ENCODE measurements at regions not wholly inside any gene's neighbourhood (a gene's known extent, or its start where the extent isn't known, plus 50 kb on each side); places are given as distances from the start of the nearest gene placed in this dataset.

- TF ChIP-seq, protein P1, sequence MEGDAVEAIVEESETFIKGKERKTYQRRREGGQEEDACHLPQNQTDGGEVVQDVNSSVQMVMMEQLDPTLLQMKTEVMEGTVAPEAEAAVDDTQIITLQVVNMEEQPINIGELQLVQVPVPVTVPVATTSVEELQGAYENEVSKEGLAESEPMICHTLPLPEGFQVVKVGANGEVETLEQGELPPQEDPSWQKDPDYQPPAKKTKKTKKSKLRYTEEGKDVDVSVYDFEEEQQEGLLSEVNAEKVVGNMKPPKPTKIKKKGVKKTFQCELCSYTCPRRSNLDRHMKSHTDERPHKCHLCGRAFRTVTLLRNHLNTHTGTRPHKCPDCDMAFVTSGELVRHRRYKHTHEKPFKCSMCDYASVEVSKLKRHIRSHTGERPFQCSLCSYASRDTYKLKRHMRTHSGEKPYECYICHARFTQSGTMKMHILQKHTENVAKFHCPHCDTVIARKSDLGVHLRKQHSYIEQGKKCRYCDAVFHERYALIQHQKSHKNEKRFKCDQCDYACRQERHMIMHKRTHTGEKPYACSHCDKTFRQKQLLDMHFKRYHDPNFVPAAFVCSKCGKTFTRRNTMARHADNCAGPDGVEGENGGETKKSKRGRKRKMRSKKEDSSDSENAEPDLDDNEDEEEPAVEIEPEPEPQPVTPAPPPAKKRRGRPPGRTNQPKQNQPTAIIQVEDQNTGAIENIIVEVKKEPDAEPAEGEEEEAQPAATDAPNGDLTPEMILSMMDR (IDR thresholded peaks at IDR 0.05; ENCODE audit: extremely low read depth, missing control alignments), result no peak
- DNase-seq (ENCODE audit: low spot score), result no peak
These were observed 78.7 kb downstream of the CRYGS start for GRCh38 chr3:186465508-186465907.

- no peak for DNase-seq (ENCODE audit: low spot score)
- TF ChIP-seq, protein P1 (IDR thresholded peaks at IDR 0.05; ENCODE audit: extremely low read depth, missing control alignments), result no peak
These were observed 79.6 kb downstream of the CRYGS start for GRCh38 chr3:186464424-186465093.

DNA sequence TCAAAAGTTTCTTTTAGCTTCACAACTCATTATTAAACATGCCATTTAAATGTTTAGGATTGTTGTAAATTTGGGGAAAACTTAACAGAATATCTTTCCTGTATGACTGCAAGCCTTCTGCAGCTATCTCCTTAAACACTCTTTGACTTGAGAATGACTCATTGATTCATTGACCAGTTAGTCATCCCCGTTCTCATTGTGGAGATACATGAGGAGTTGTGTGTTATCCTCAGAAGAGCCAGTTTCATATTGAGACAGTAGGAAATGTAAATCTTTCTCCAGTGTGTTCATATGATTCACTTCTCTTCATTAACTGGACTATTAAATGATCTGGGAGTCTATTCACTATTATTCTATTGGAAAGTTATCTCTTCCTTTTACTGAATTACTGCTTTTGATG lies 83.0 kb downstream of the CRYGS start:
- no peak for DNase-seq (ENCODE audit: low spot score)
- TF ChIP-seq, protein P1 (IDR thresholded peaks at IDR 0.05; ENCODE audit: extremely low read depth, missing control alignments), result no peak

GRCh38 chr3:186459108-186459467 lies 85.1 kb downstream of the CRYGS start:
- no peak for DNase-seq (ENCODE audit: low spot score)
- TF ChIP-seq, protein P1 (IDR thresholded peaks at IDR 0.05; ENCODE audit: extremely low read depth, missing control alignments), result no peak

DNA sequence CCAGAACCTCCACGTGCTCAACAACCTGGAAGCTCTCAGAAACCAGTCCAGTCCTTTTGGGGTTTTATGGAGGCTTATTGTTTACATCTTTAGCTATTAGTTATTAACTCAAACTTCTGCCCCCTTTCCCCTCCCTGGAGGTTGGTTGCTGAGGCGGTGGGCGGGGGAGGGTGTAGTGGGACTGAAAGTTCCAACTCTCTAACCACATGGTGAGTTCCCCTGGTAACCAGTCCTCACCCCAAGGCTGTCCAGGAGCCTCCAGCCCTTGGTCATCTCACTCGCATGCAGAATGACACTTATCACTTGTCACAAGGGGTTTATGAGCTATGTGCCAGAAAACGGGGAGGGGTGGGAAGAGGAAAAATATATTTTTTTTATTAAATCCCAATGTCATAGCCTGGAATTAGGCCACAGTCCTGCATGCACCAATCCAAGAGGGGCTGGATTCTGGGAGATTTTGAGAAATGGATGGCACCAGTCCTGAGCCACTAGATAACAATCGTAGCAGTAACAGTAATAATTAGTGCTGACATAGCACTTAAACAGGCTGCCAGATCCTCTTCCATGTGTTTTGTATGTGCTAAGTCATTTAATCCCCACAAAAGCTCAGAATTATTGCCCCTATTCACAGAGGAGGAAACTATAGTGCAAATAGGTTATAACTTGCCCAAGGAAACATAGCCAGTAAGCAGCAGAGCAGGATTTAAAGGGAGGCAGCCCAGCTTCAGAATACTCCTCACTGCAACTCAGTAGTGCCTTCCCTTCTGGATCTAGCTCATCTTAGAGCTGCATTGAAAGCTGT lies 85.7 kb downstream of the CRYGS start:
- no peak for DNase-seq (ENCODE audit: low spot score)
- TF ChIP-seq, protein P1 (IDR thresholded peaks at IDR 0.05; ENCODE audit: extremely low read depth, missing control alignments), result no peak

GRCh38 chr3:186457236-186457635 lies 86.9 kb downstream of the CRYGS start:
- no peak for DNase-seq (ENCODE audit: low spot score)
- TF ChIP-seq, protein P1 (IDR thresholded peaks at IDR 0.05; ENCODE audit: extremely low read depth, missing control alignments), result no peak

DNA sequence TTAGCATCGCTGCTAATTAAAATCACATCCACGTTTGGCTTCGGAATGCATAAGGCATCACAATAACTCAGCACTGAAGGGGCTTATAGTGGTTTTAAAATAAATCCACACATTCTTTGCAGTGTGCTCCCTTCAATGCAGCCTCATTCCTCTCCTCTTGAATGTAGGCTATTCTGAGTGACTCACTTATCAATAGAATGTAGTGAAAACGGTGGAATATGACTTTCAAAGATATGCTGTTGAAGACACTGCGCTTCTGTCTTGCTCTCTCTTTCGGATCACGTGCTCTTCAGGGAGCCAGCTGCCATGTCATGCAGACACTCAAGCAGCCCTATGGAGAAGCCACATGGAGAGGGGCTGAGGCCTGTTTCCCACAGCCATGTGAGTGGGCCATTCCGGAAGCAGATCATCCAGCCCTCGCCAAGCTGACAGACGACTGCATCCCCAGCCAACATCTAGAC lies 87.4 kb downstream of the CRYGS start:
- TF ChIP-seq, protein P1 (IDR thresholded peaks at IDR 0.05; ENCODE audit: extremely low read depth, missing control alignments), result no peak
- no peak for DNase-seq (ENCODE audit: low spot score)

Data from GM20000 (cell line).